COLO668 (cell line): ENCODE measurements at regions not wholly inside any gene's neighbourhood (a gene's known extent, or its start where the extent isn't known, plus 50 kb on each side); places are given as distances from the start of the nearest gene placed in this dataset.

Source experiments
- DNase-seq: peaks from one replicate; lab custom pipeline; 2025; ENCODE audit not compliant: unreplicated experiment; lab: John Stamatoyannopoulos, UW

GRCh38 chr3:168539909-168540308, 444.2 kb upstream of the GOLIM4 start:
- DNase-seq: no peak

DNA sequence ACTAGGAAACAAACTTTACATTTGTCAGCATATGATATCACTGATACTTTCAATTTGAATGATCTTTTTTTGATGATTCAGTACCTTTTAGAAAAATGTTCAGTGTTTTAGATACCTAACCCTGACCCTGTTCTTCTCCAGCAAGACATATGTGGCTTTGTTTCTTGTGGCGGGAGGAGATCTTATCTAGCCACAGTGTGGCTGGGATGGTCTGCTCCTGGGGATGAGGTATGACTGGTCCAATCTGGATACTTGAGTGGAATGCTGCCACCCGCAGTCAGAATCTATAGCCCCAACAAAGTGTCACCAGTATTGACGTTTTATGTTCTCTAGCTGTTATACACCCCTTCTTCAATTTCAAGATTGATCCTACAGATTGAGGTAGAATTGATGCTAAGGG, 439.0 kb upstream of the GOLIM4 start:
- no peak for DNase-seq

DNA sequence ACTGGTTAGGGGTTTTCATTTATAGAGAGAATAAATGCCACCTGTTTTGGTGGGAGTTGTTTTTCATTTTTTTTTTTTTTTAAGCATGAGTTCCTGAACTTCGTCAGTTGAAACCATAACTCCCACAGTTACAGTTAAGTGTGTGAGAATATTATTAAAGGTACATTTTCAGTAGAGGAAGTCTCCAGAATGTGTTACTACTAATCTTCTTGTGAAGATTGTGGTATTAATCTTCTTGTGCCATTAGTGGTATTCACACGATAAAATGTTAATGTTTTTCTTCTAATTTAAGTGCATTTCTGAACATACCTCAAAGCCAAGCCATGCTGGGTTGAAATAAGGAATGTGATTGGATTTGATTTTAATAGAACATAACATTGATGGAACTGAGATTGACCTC, 437.9 kb upstream of the GOLIM4 start:
- DNase-seq: no peak

GRCh38 chr3:168532135-168532534, 436.4 kb upstream of the GOLIM4 start:
- DNase-seq: no peak

DNA sequence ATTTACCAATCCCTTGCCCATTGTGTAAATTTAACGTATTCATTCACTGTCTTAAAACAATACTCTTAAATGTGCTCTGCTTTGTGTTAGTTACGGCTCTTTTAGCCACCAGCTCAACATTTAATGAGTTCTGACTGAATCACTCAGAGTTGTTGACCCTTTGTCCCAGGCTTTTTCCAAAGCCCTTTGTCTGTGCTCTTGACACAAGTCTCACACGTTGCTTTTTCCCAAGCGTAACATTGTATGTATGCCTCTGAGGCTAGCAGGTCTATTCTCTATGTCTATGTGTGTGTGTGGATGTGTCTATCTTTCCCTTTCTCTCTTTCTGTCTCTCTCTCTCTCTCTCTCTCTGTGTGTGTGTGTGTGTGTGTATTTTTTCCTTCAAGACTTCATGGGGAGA, 435.4 kb upstream of the GOLIM4 start:
- no peak for DNase-seq

DNA sequence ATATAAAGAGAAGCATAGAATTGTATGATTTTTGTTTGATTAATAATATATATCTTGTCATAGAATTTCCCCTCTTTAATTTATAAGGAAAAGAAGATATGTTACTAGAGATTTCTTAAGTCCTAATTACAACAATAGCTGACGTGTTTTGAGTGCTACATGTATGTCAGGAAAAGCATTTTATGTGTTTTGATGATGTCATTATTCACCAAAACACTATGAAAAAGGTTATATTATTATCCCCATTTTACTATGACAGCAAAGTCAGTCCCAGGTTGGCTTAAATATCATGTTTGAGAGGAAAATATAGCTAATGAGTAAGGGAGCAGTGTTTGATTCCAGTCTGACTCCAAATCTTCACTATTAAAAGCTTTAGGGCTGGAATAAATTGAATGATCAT, 428.4 kb upstream of the GOLIM4 start:
- no peak for DNase-seq

- no peak for DNase-seq
These were observed 421.7 kb upstream of the GOLIM4 start for GRCh38 chr3:168517249-168518071.

- no peak for DNase-seq
These were observed 418.5 kb upstream of the GOLIM4 start for GRCh38 chr3:168514252-168514651.

- no peak for DNase-seq
These were observed 417.1 kb upstream of the GOLIM4 start for GRCh38 chr3:168512802-168513201.

DNA sequence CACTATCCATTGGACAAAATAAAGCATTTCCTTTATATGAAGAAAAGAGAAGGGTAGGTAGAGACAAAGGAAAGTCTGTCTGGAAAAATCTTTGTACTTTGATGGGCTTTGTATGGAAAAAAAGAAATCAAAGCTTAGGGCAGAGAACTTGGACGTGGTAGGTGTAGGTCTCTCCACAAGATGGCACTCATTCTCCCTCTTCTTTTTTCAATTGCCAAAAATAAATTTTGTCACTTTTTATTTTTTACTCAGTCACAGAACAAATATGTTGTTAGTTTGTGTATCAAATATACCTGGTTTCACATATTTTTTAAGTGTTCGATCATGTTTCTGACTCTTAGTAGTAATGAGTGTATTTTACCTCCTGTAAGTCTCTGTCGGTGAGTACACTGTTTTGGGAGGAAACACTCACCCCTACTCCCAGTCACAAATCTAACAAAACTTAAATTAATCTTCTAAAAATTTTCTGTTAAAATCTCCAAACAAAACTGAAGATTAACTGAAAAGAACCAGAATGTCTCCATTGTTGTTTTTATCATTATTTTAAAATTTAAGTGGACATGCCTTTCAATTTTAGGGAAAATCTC, 415.8 kb upstream of the GOLIM4 start:
- no peak for DNase-seq

GRCh38 chr3:168506589-168506988, 410.9 kb upstream of the GOLIM4 start:
- DNase-seq: no peak

DNA sequence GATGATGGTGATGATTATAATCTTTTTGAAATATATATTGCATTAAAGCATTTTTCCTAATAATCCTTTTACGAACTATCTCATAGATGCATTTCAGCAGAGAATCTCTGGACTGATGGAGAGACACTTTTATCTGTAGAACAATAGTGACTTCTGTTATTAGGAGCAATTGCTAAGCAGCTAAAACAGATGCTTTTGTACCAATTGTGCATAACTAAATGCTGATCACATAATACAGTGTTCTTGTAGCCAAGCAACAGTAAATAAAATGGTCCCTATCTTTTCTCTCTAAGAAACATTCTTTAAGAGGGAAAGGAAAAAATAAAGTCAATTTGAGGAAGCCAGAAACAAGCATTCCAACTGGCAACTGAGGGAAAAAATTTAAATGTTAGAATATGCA, 405.8 kb upstream of the GOLIM4 start:
- no peak for DNase-seq

DNA sequence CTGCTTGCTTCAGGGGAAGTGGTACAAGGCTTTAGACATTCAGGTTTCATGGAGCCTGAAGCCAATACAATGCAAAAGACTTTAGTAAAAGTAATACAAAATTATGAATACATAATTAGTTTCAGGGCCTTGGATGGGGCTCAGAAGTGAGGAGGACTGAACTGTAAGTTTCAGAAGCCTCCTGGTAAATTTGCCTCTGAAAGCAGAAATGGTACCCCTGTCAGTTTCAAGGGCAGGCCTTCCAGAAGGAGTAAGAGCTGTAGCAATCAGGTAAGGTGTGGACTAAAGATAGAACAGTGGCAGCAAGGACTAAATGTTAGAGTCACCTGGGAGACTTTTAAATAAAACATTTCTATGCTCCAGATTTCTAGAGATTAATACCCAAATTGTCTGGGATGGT, 402.5 kb upstream of the GOLIM4 start:
- DNase-seq: no peak

GRCh38 chr3:168497741-168498140, 402.0 kb upstream of the GOLIM4 start:
- no peak for DNase-seq

DNA sequence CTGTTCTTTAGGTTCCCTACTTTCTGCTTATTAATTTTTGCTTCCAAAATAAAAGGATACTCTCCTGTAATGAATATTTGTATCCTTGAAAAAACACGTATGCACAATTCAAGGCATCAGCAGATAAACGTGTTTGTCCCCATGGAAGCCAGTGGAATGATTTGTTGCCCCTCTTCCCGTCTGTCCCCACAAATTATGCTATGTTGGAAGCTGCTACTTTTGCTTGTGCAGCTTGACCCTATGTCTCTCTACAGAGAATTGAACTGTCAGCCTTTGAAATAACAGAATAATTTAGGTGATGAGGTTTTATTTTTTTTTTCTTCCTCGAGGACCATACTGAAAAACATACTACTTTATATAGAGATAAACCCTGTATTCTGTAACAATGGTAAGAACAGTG, 401.5 kb upstream of the GOLIM4 start:
- no peak for DNase-seq

DNA sequence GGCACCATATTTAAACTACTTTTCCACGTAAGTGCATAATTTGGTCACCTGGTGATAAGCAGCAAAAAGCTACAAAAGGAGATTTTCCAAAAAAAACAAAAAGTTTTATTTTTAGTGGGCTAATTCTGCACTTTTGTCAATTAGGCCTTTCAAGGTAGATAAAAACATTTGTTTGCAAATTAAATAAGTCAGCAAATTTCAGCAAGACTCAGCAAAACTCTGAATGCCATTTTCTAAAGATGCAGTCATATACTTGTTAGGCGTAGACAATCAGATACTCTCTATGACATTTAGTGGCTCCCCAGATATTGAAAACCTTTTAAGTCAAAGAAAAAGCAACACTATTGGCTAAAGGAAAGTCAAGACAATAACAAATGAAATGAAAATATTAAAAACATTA, 400.2 kb upstream of the GOLIM4 start:
- DNase-seq: no peak

DNA sequence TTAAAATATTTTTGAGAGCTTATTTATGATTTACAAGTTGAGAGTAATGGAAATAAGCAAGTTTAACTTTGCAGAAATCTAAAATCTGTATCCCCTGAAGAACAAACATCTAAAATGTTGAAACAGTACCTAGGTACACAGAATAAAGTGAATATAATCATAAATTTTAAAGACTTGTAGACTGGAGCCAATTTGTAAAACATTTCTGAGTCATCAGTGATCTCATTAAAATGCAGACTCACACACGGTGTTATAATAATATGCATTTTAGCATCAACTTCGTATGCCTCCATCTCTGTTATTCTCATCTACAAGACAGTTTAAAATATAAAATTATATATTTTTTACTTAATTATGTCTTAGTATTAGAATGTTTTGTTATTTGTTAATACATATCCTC, 399.5 kb upstream of the GOLIM4 start:
- no peak for DNase-seq

GRCh38 chr3:168493412-168494205, 397.9 kb upstream of the GOLIM4 start:
- DNase-seq: no peak

DNA sequence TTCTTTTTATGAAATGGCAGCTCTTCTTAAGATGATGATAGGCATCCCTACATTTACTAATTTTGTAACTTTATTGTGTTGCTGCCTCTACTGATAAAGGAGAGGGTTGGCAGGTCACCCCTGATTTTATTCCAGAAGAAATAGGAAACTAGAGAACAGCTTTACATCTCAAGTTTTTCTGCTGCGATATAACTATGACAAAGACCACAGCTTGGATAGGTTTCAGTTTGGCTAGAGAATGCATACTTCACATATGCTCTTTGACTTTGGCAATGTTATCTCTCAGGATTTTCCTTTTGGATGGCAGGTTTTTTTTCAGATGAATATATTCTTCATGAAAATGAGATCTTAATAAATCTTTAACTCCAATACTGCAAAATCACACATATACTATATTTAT, 395.3 kb upstream of the GOLIM4 start:
- DNase-seq: no peak

DNA sequence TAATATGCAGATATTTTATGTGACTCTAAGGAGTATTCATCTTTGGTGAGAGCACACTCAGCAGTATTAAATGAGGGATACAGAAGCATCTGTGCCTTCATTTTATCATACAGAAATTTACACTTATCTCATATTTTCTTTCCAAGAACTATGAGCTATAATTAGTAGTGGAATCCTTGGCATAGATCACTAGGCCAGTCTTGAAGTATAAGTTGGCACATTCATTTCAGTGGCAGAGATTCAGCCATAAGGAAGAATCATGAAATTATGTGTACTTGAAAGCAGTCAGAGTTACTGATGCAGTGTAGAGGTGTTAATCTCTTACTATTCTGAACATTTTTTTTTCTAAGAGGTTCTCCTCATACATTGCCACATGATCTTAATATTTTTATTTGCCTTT, 393.6 kb upstream of the GOLIM4 start:
- no peak for DNase-seq

- DNase-seq: no peak
These were observed 390.2 kb upstream of the GOLIM4 start for GRCh38 chr3:168485936-168486335.

GRCh38 chr3:168476360-168476980, 380.7 kb upstream of the GOLIM4 start:
- no peak for DNase-seq
